K562 (cell line): ENCODE measurements at regions not wholly inside any gene's neighbourhood (a gene's known extent, or its start where the extent isn't known, plus 50 kb on each side); places are given as distances from the start of the nearest gene placed in this dataset.

Experiments
- CBFA2T3 ChIP-seq: fragments of 450-650 bp; IDR thresholded peaks from 2 replicates; pipeline ENCODE4 v1.6.1; 2017
- CEBPG ChIP-seq, 3 experiments: fragments of 200-800 bp in 1 of 3; sonication (Bioruptor generic) in 1 of 3; sonication (generic) in 1 of 3; formaldehyde crosslinking in 1 of 3; IDR thresholded peaks in 2 of 3; conservative IDR thresholded peaks in 1 of 3; 2 replicates each; pipeline versions ENCODE4 v1.6.1 to v1.8.0; 2016 to 2022; ENCODE audit warnings: missing compliant biosample characterization in 2 of 3, missing genetic modification characterization in 2 of 3, mild to moderate bottlenecking in 1 of 3, missing genetic modification reagents in 1 of 3
- FOXA3 ChIP-seq, 2 experiments: fragments of 450-650 bp in 1 of 2; sonication (generic) in 1 of 2; formaldehyde crosslinking; IDR thresholded peaks in 1 of 2; conservative IDR thresholded peaks in 1 of 2; 2 replicates each; pipeline versions ENCODE4 v1.4.0 to v1.8.0; 2020 to 2022; ENCODE audit warnings: mild to moderate bottlenecking in 2 of 2, missing genetic modification reagents in 1 of 2
- KLF16 ChIP-seq: IDR thresholded peaks from 2 replicates; pipeline ENCODE4 v1.6.1; 2016; ENCODE audit warnings: antibody characterized with exemption
- MCM3 ChIP-seq: fragments of 450-650 bp; IDR thresholded peaks from 2 replicates; pipeline ENCODE4 v1.6.1; 2016
- NELFE ChIP-seq: IDR thresholded peaks from 2 replicates; pipeline ENCODE4 v1.6.1; 2011; ENCODE audit warnings: mild to moderate bottlenecking; ENCODE audit not compliant: insufficient read depth, insufficient read length
- NFATC3 ChIP-seq: fragments of 450-650 bp; IDR thresholded peaks from 2 replicates; pipeline ENCODE4 v1.6.1; 2017; ENCODE audit warnings: mild to moderate bottlenecking
- NONO ChIP-seq, 2 experiments: fragments of 200-400 bp in 1 of 2; fragments of 450-650 bp in 1 of 2; formaldehyde crosslinking in 1 of 2; IDR thresholded peaks; 2 replicates each; pipeline ENCODE4 v1.6.1; 2017; ENCODE audit warnings: low read depth in 2 of 2, mild to moderate bottlenecking in 2 of 2, moderate library complexity in 2 of 2, low read length in 1 of 2
- RAD51 ChIP-seq: fragments of 450-650 bp; IDR thresholded peaks from 2 replicates; pipeline ENCODE4 v1.7.1; 2016; ENCODE audit warnings: low read depth, mild to moderate bottlenecking, borderline replicate concordance
- RCOR1 ChIP-seq, 2 experiments: IDR thresholded peaks; 2 replicates each; pipeline ENCODE4 v1.6.1; 2012; ENCODE audit warnings: low read depth in 2 of 2, low read length in 2 of 2, borderline replicate concordance in 1 of 2, improper control_type of control experiment in 1 of 2
- SMARCE1 ChIP-seq: fragments of 450-650 bp; IDR thresholded peaks from 2 replicates; pipeline ENCODE4 v1.7.1; 2016; ENCODE audit warnings: mild to moderate bottlenecking
- TAL1 ChIP-seq: fragments of 450-650 bp; IDR thresholded peaks from 2 replicates; pipeline ENCODE4 v1.6.1; 2016; ENCODE audit warnings: mild to moderate bottlenecking
- TSC22D4 ChIP-seq: fragments of 450-650 bp; IDR thresholded peaks from 2 replicates; pipeline ENCODE4 v1.6.1; 2016; ENCODE audit warnings: missing genetic modification characterization, missing biosample characterization, control low read depth
- ZFP36 ChIP-seq: fragments of 150-350 bp; IDR thresholded peaks from 2 replicates; pipeline ENCODE4 v1.6.1; 2018; ENCODE audit warnings: low read length, low read depth; ENCODE audit not compliant: partially characterized antibody
- ZKSCAN3 ChIP-seq: fragments of 250-450 bp; sonication (Bioruptor Pico); IDR thresholded peaks from 2 replicates; pipeline ENCODE4 v1.4.0; 2020
- ZNF174 ChIP-seq: fragments of 250-450 bp; sonication (Bioruptor Pico); IDR thresholded peaks from 2 replicates; pipeline ENCODE4 v1.4.0; 2020; ENCODE audit warnings: mild to moderate bottlenecking
- ZNF280A ChIP-seq: fragments of 450-650 bp; IDR thresholded peaks from 2 replicates; pipeline ENCODE4 v1.6.1; 2018; ENCODE audit warnings: mild to moderate bottlenecking, low read depth; ENCODE audit not compliant: partially characterized antibody
- TF ChIP-seq, protein P1 (sequence below), 2 experiments: fragments of 450-650 bp in 1 of 2; sonication (generic) in 1 of 2; formaldehyde crosslinking in 1 of 2; IDR thresholded peaks; 2 replicates each; pipeline versions ENCODE4 v1.7.1 to v1.9.0; 2016 to 2022; ENCODE audit warnings: inconsistent platforms in 1 of 2, mild to moderate bottlenecking in 1 of 2, missing genetic modification reagents in 1 of 2

DNA sequence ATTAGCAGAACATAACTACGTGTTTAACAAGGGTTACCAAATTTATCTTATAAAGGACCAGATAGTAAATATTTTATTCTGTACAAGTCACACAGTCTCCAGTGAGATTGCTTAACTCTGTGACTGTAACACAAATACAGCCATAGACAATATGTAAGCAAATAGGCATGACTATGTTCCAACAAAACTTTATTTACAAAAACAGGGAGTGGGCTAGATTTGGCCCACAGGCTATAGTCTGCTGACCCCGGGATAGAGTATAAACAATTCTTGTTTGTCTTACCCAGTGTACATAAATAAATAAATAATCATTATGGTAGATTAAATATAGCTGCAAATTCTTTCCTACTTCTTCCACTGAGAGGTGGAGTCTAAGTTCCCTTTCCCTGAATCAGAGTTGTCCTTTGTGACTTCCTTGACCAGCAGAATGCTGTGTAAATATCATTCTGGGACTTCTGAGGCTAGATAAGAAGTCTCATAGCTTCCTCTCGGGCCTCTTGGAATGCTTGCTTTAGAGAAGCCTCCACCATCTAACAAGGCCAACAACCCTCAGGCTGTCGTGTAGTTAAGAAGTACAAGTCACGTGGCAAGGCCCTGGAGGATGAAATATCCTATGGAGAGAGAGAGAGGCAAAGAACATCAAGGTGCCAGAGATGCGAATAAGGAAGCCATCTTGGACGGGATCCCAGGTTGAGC, 59.1 kb upstream of the TMEM244 start (continued):
- TF ChIP-seq FOXA3 (CRISPR knock-in tag; conservative IDR thresholded peaks at IDR 0.05 in 1 of 2, IDR thresholded peaks at IDR 0.05 in 1 of 2) = peak in 1 of 2 experiments; percentile 73; a peak in 2 of 4 replicates
- no peak for TF ChIP-seq NONO (IDR thresholded peaks at IDR 0.05; ENCODE audit: low read depth in 2 of 2, low read length in 1 of 2)
- no peak for TF ChIP-seq TAL1
- no peak for TF ChIP-seq ZNF280A
- TF ChIP-seq ZNF174 (CRISPR knock-in tag) = no peak
- TF ChIP-seq TSC22D4 (tag) = no peak
- no peak for TF ChIP-seq MCM3
- peak in 1 of 2 experiments; percentile 81; a peak in 2 of 4 replicates for TF ChIP-seq RCOR1 (IDR thresholded peaks at IDR 0.05; ENCODE audit: borderline replicate concordance in 1 of 2, low read depth in 2 of 2, low read length in 2 of 2)
- TF ChIP-seq RAD51 = peak; percentile 57; the same call in 1 of the 2 replicates
- TF ChIP-seq CEBPG (CRISPR knock-in tag; IDR thresholded peaks at IDR 0.05) = no peak
- peak; percentile 11 to 46; a peak in 2 of 4 replicates for TF ChIP-seq CEBPG (tag; conservative IDR thresholded peaks at IDR 0.05 in 1 of 2, IDR thresholded peaks at IDR 0.05 in 1 of 2)
- TF ChIP-seq KLF16 = no peak
- peak; percentile 71 for TF ChIP-seq ZFP36
- no peak for TF ChIP-seq NELFE
- TF ChIP-seq SMARCE1 = no peak
- TF ChIP-seq NFATC3 = no peak
- TF ChIP-seq CBFA2T3 = 0 out of 2 replicates have a peak, but pooled peaks have one; percentile 16
- TF ChIP-seq, protein P1, sequence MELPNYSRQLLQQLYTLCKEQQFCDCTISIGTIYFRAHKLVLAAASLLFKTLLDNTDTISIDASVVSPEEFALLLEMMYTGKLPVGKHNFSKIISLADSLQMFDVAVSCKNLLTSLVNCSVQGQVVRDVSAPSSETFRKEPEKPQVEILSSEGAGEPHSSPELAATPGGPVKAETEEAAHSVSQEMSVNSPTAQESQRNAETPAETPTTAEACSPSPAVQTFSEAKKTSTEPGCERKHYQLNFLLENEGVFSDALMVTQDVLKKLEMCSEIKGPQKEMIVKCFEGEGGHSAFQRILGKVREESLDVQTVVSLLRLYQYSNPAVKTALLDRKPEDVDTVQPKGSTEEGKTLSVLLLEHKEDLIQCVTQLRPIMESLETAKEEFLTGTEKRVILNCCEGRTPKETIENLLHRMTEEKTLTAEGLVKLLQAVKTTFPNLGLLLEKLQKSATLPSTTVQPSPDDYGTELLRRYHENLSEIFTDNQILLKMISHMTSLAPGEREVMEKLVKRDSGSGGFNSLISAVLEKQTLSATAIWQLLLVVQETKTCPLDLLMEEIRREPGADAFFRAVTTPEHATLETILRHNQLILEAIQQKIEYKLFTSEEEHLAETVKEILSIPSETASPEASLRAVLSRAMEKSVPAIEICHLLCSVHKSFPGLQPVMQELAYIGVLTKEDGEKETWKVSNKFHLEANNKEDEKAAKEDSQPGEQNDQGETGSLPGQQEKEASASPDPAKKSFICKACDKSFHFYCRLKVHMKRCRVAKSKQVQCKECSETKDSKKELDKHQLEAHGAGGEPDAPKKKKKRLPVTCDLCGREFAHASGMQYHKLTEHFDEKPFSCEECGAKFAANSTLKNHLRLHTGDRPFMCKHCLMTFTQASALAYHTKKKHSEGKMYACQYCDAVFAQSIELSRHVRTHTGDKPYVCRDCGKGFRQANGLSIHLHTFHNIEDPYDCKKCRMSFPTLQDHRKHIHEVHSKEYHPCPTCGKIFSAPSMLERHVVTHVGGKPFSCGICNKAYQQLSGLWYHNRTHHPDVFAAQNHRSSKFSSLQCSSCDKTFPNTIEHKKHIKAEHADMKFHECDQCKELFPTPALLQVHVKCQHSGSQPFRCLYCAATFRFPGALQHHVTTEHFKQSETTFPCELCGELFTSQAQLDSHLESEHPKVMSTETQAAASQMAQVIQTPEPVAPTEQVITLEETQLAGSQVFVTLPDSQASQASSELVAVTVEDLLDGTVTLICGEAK (IDR thresholded peaks at IDR 0.05) = peak; percentile 91
- TF ChIP-seq, protein P1 (CRISPR knock-in tag; IDR thresholded peaks at IDR 0.05) = peak; percentile 74
- no peak for TF ChIP-seq ZKSCAN3
